HFFc6 (cell line): ENCODE measurements at regions not wholly inside any gene's neighbourhood (a gene's known extent, or its start where the extent isn't known, plus 50 kb on each side); places are given as distances from the start of the nearest gene placed in this dataset.

Experiments
- DNase-seq: peaks from one replicate; pipeline ENCODE4 v3.0.0-alpha.2; 2018
- H3K27ac Mint-ChIP-seq: 2 replicates; pipeline ENCODE4 v1.8.0; 2020; ENCODE audit warnings: mild to moderate bottlenecking, mixed read lengths
- H3K27me3 Mint-ChIP-seq: 2 replicates; pipeline ENCODE4 v1.8.0; 2021; ENCODE audit warnings: mild to moderate bottlenecking, moderate library complexity, mixed read lengths; ENCODE audit not compliant: insufficient read depth
- H3K36me3 Mint-ChIP-seq: 2 replicates; pipeline ENCODE4 v1.8.0; 2021; ENCODE audit warnings: low read depth, mixed read lengths
- H3K4me1 Mint-ChIP-seq: 2 replicates; pipeline ENCODE4 v1.8.0; 2020; ENCODE audit warnings: low read depth, mixed read lengths
- H3K4me3 Mint-ChIP-seq: 2 replicates; pipeline ENCODE4 v1.8.0; 2020; ENCODE audit warnings: mild to moderate bottlenecking, moderate library complexity, mixed read lengths
- H3K9me3 Mint-ChIP-seq: 2 replicates; pipeline ENCODE4 v1.8.0; 2020; ENCODE audit warnings: mild to moderate bottlenecking, mixed read lengths
- CTCF ChIP-seq: fragments of 200-600 bp; sonication (generic); IDR thresholded peaks from 2 replicates; pipeline ENCODE4 v1.5.0; 2021; ENCODE audit warnings: antibody characterized with exemption, mild to moderate bottlenecking

GRCh38 chr3:28703843-28704242 is 355.2 kb upstream of the AZI2 start:
- TF ChIP-seq CTCF, result no peak
- H3K9me3 Mint-ChIP-seq, result peaks cover 4% of the 10 kb centered on the region; the same call in 1 of the 2 replicates
- no peaks in the 10 kb centered on the region for H3K36me3 Mint-ChIP-seq
- H3K27ac Mint-ChIP-seq, result no peak overlapping the region
- H3K4me1 Mint-ChIP-seq, result no peaks in the 10 kb centered on the region
- no peak for DNase-seq
- H3K27me3 Mint-ChIP-seq, result no peaks in the 10 kb centered on the region
- no peak overlapping the region for H3K4me3 Mint-ChIP-seq

- no peak overlapping the region for H3K27ac Mint-ChIP-seq
- H3K4me1 Mint-ChIP-seq, result no peaks in the 10 kb centered on the region
- TF ChIP-seq CTCF, result no peak
- no peak overlapping the region for H3K4me3 Mint-ChIP-seq
- no peaks in the 10 kb centered on the region for H3K27me3 Mint-ChIP-seq
- no peaks in the 10 kb centered on the region; the same call in none of the 2 replicates for H3K9me3 Mint-ChIP-seq
- H3K36me3 Mint-ChIP-seq, result no peaks in the 10 kb centered on the region
- no peak for DNase-seq
These were observed 362.7 kb upstream of the AZI2 start for GRCh38 chr3:28711293-28711692.

- H3K27ac Mint-ChIP-seq, result no peak overlapping the region
- H3K9me3 Mint-ChIP-seq, result no peaks in the 10 kb centered on the region; the same call in 1 of the 2 replicates
- no peak for DNase-seq
- no peaks in the 10 kb centered on the region for H3K27me3 Mint-ChIP-seq
- no peaks in the 10 kb centered on the region for H3K4me1 Mint-ChIP-seq
- TF ChIP-seq CTCF, result no peak
- no peaks in the 10 kb centered on the region for H3K36me3 Mint-ChIP-seq
- H3K4me3 Mint-ChIP-seq, result no peak overlapping the region
These were observed 368.3 kb upstream of the AZI2 start for GRCh38 chr3:28716939-28717338.

- Mint-ChIP-seq H3K9me3 (no peaks in the 10 kb centered on the region; the same call in 1 of the 2 replicates), H3K36me3 (no peaks in the 10 kb centered on the region)
- TF ChIP-seq CTCF, result no peak
These were observed 369.6 kb upstream of the AZI2 start for GRCh38 chr3:28718074-28718849.

GRCh38 chr3:28726840-28727239 is 378.2 kb upstream of the AZI2 start:
- no peak overlapping the region for H3K27ac Mint-ChIP-seq
- TF ChIP-seq CTCF, result peak; percentile 50
- no peak overlapping the region for H3K4me3 Mint-ChIP-seq
- H3K27me3 Mint-ChIP-seq, result no peaks in the 10 kb centered on the region; the same call in 1 of the 2 replicates
- no peaks in the 10 kb centered on the region; the same call in 1 of the 2 replicates for H3K9me3 Mint-ChIP-seq
- no peaks in the 10 kb centered on the region for H3K36me3 Mint-ChIP-seq
- DNase-seq, result no peak
- no peaks in the 10 kb centered on the region for H3K4me1 Mint-ChIP-seq

More at GRCh38 chr3:28718074-28718849, 369.6 kb upstream of the AZI2 start:
- DNase-seq, result no peak
- Mint-ChIP-seq H3K4me1 (no peaks in the 10 kb centered on the region), H3K4me3 (no peak overlapping the region), H3K27ac (no peak overlapping the region), H3K27me3 (no peaks in the 10 kb centered on the region)
